CD4-positive, alpha-beta T cell treated with Interleukin-12 subunit alpha and Interleukin-12 subunit beta, for 1 hour (primary cell): ENCODE measurements at regions not wholly inside any gene's neighbourhood (a gene's known extent, or its start where the extent isn't known, plus 50 kb on each side); places are given as distances from the start of the nearest gene placed in this dataset.
"Not testable (repeated sequence)": the region's sequence is repeated elsewhere in the genome, so short reads cannot be mapped to it uniquely, and the experiment has no call there.

ENCODE experiments used
- DNase-seq: peaks from one replicate; pipeline ENCODE4 v3.0.0-alpha.2; 2020

- DNase-seq: no peak
These were observed 683.8 kb downstream of the DIPK2A start for GRCh38 chr3:144655423-144655822.

GRCh38 chr3:144660186-144660585 is 688.6 kb downstream of the DIPK2A start:
- no peak for DNase-seq

- no peak for DNase-seq
These were observed 691.1 kb downstream of the DIPK2A start for GRCh38 chr3:144662729-144663128.

DNA sequence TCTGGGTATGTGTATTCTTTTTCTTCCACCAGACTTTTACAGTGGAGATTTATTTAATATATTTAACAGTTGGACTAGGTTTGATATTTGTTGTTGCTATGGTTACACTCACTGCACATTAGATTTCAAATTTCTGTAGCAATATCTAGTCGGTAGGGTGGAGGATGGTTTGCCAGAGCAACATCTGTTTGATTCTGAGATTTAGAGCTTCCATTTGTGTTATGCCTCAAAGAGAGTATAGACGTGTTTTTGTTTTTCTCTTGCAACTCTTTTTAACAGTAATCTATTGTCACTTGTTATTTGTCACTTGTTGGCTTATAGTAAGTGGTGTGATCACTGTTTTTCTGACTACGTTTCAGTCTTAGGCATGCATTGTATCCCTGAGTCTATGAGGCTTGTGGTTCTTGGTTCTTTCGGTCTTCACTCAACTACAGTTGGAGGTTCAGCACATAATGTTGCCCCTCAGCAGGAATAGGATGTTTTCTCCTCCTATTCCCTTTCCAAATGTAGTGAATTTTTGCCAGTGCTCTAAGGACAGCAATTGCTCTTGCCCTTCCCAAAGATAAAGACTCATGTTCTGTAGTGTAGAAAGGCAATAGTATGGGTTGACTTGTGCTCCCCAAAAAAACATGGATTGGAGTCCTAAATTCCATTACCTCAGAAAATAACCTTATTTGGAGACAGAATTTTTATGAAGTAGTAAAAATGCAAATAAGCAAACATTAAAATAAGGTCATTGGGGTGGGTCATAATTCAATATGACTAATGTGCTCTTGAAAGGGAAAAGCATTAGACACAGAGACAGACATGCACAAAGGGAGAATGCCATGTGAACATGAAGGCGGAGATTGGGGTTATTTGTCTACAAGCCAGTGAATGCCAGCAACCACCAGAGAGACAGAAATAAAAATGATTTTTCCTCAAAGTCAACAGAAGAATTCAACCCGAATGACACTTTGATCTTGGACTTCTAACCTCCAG is 692.1 kb downstream of the DIPK2A start:
- DNase-seq: no peak

GRCh38 chr3:144665567-144666053 is 694.0 kb downstream of the DIPK2A start:
- DNase-seq: no peak

DNA sequence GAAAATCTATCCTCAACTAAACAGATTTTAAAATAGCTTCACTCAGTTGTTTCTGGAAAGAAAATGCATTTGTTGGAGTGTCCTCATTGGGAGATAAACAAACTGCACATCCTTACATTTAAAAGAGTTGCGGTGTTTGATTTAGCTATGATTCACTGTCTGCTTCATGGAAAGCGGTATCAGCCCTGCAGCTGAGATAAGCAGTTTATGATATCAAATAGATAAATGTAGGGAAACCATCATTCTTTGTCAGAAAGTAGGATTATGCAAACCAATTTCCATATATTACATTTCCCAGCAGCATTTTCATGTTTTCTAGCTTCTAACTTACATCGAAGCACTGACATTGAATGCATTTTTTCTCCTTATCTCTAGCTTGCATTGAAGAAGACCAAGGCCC is 698.9 kb downstream of the DIPK2A start:
- no peak for DNase-seq

GRCh38 chr3:144677103-144677502 is 705.5 kb downstream of the DIPK2A start:
- no peak for DNase-seq

- DNase-seq: no peak
These were observed 711.4 kb downstream of the DIPK2A start for GRCh38 chr3:144683065-144683464.

- DNase-seq: no peak
These were observed 716.2 kb downstream of the DIPK2A start for GRCh38 chr3:144687862-144688261.

DNA sequence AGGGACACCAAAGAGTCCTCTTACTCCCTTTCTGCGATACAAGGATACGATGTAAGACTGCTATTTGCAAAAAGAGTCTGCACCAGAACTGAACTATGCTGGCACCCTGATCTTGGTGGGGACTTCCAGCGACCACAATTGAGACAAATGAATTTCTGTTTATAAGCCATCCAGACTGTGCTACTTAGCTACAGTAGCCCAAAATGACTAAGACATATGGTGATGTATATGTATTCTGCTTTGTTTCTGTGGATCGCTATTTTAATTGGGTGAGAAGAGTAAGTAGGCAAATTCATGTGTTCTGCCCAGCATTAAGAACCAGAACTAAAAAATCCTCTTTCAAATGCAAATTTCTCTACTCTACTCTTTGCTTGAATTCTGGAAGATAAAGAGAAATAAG is 720.9 kb downstream of the DIPK2A start:
- no peak for DNase-seq

DNA sequence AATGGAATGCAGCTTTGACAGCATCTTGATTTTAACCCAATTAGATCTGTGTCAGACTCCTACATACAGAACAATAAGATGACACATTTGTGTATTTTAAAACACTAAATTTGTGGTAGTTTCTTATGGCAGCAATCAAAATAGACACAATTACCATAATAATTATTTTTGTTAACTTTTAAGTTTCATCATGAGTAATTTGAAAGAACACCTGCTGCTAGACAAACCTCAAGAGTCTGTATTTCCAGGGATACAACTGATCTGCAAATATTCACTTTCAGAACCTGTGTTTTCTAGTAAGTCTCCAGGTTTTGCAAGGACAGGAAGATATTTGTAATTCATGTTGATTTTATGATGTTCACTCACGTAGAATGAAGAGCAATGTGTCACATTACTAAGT is 736.8 kb downstream of the DIPK2A start:
- no peak for DNase-seq

DNA sequence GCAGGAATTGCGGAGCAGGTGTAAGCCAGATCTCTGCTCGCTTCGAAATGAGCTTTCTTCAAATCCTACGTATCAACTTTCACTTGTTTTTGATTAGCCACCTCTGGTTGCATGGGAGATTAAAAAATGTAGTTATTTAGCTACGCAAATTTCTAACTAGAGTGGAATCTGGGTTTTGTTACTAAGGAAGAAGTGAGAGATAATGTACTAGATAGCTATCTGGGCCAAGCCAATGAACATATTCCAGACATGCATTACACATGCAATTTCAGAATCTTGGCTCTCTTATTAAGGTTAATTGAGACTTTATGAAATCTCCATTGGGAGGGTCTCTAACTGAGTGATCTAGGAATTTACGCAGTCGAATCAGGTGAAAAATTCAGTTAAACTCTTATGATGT is 765.7 kb downstream of the DIPK2A start:
- DNase-seq: no peak

- no peak for DNase-seq
These were observed 771.6 kb downstream of the DIPK2A start for GRCh38 chr3:144743225-144743668.

DNA sequence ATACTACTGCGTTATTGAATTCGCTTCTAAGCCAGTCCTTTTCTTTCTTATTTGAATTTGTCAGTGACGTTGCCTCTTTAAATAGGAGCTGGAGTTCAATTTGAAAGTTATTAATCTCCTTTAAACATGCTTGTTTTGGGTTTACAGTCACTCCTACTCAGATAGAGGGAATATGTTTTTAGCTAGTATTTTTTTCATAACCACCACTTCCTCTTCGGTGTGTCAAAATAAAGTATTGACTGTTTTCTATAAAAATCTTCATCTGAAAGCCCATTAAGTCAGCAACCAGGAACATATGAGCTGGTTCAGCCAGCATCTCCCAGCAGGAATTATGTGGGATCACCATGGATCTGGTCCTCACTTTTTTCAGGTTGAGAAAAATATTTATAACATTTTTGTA is 772.9 kb downstream of the DIPK2A start:
- DNase-seq: no peak

- no peak for DNase-seq
These were observed 775.0 kb downstream of the DIPK2A start for GRCh38 chr3:144746631-144747030.

DNA sequence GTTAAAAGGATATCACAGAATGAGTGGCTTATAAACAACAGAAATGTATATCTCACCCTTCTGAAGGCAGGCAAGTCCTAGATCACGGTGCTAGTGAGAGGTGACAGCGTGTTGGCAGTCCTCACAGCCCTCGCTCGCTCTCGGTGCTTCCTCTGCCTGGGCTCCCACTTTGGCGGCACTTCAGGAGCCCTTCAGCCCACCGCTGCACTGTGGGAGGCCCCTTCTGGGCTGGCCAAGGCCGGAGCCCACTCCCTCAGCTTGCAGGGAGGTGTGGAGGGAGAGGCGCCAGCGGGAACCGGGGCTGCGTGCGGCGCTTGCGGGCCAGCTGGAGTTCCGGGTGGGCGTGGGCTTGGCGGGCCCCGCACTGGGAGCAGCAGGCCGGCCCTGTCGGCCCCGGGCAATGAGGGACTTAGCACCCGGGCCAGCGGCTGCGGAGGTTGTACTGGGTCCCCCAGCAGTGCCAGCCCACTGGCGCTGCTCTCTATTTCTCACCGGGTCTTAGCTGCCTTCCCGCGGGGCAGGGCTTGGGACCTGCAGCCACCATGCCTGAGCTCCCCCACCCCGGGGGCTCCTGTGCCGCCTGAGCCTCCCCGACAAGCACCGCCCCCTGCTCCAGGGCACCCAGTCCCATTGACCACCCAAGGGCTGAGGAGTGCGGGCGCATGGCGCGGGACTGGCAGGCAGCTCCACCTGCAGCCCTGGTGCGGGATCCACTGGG is 778.1 kb downstream of the DIPK2A start:
- not testable (repeated sequence) for DNase-seq

- DNase-seq: no peak
These were observed 782.6 kb downstream of the DIPK2A start for GRCh38 chr3:144754076-144754783.

DNA sequence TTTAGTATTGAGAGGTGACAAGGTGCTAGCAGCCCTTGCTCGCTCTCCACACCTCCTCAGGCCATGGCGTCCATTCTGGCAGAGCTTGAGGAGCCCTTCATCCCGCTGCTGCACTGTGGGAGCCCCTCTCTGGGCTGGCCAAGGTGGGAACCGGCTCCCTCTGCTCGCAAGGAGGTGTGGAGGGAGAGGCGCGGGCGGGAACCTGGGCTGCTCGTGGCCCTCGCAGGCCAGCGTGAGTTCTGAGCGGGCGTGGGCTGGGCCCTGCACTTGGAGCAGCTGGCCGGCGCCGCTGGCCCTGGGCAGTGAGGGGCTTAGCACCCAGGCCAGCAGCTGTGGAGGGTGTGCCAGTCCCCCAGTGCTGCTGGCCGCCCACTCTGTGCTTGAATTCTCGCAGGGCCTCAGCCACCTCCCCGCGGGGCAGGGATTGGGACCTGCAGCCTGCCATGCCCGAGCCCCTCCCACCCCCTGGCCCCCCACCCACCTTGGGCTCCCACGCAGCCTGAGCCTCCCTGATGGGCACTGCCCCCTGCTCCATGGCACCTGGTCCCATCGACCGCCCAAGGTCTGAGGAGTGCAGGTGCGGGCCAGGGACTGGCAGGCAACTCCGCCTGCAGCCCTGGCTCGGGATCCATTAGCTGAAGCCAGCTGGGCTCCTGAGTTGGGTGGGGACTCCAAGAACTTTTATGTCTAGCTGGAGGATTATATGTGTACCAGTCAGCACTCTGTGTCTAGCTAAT is 785.2 kb downstream of the DIPK2A start:
- DNase-seq: no peak

DNA sequence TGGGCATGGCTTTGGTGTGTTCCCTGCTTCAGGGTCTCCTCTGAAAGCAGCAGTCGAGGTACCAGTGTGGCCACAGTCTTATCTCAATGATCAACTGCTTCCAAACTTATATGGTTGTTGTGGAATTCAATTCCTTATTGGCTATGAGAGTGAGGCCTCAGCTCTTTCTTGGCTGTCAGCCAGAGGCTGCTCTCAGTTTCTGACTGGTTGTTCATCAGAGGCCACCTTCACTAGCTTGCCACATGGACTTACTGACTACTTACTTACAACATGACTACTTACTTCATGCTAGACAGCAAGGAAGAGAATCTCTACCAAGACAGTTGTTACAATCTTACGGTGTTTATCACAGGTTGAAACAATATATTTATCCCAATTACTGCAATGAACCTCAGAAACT is 789.2 kb downstream of the DIPK2A start:
- DNase-seq: no peak

GRCh38 chr3:144762091-144762490 is 790.5 kb downstream of the DIPK2A start:
- no peak for DNase-seq

DNA sequence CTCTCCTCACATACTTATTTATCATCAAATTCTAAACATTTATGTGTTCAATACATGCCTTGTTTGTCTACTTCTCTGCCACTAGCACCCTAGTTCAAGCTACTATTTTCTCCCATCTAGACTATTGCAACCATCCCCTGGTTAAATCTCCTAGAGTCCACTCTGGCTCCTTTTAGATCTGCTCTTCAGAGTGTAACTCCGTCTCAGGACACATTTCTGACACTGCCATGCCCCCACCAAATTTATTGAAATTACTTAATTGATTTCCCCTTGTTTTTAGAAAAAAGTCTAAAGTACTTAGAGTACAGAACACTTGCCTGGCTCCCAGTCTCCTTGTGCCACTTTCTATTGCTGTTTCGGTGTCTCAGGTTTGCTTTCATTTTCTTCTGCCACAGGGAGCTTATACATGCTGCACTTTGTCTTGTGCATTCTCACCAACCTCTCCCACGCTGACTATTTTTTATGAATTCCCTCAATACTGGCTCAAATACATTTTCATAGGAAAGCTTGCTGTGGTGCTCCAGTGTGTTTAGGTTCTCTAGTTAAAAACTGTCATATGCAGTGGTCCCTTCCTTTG is 792.3 kb downstream of the DIPK2A start:
- no peak for DNase-seq

DNA sequence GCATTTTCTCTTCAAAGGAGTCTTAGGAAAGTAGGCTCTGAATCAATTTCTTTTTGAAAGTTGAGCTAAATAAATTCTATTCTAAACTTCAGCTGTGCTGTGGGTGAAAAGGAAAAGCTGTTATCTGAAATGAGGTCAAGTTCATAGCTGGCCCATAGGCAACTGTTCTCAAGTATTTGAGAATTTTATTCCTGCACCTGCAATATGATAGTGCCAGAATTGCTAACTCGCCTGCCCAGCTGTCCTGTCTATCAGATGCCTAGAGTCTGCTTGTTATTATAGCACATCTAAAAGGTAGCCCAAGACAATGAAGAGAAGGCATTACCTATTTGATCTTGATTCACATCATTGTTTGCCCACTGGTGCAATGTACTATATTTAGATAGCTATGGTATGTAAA is 798.7 kb downstream of the DIPK2A start:
- no peak for DNase-seq
